ENCODE measurements at regions not wholly inside any gene's neighbourhood (a gene's known extent, or its start where the extent isn't known, plus 50 kb on each side); places are given as distances from the start of the nearest gene placed in this dataset.

DNA sequence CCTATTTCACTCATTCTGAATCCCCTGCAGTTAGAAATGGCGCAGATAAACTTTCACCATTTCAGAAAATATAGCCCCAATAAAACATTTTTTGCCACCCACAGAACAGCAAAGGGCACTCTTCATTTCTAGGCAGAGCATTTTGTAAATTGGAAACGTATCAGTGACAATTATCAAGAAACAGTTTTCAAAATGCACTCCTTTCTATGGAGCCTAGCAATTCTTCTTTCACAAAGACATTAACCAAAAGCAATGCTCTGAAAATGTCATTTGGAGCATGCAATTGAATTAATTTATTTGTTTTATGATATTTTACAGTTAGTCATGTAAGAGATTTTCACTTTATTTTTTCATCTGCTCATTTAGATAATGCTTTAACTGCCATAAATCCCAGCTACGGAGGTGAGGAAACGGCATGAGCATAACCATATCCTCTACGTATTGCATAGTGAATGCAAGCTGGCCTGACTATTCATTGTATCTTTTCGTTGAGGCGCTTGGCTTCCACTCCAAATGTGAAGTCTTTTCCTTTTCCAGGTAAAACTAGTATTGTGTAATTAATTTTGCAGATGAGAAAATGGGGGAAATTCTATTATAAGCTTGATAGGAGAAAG lies 813.4 kb downstream of the C6orf118 start:
- H3K27ac Mint-ChIP-seq = no peak overlapping the region
- WGBS (ENCODE audit: extremely low coverage, insufficient read length, low lambda C conversion rate) = no CpG with 5 or more reads among the region's 7 CpGs

More for the DNA sequence above, 813.4 kb downstream of the C6orf118 start:
- Histone ChIP-seq H2AK5ac (ENCODE audit: insufficient read length, low read length) (no peak overlapping the region), H3K9ac (ENCODE audit: extremely low read depth, insufficient read length, low read length) (no peak overlapping the region), H3K9me3 (ENCODE audit: control insufficient read depth, low read depth, low read length) (no peaks in the 10 kb centered on the region), H2BK120ac (ENCODE audit: low read depth, low read length, poor library complexity, severe bottlenecking) (no peak overlapping the region), H3K23ac (ENCODE audit: insufficient read length, low read depth, low read length) (no peak overlapping the region), H2BK20ac (ENCODE audit: low read depth, low read length, poor library complexity, severe bottlenecking) (no peak overlapping the region), H4K91ac (ENCODE audit: insufficient read length, low read depth, low read length) (no peak overlapping the region), H3K14ac (ENCODE audit: insufficient read depth, low read length) (no peak overlapping the region), H3K4me1 (ENCODE audit: insufficient read depth, low read length) (no peaks in the 10 kb centered on the region), H3T11ph (ENCODE audit: low read length) (no peak overlapping the region), H3K79me2 (ENCODE audit: insufficient read depth, low read length) (no peaks in the 10 kb centered on the region), H3K27ac (ENCODE audit: insufficient read length, low read depth, low read length) (no peak overlapping the region), H3K79me1 (ENCODE audit: insufficient read depth, low read depth, low read length, poor library complexity, severe bottlenecking) (no peaks in the 10 kb centered on the region), H4K5ac (ENCODE audit: insufficient read length, low read depth, low read length) (no peak overlapping the region), H3K23me2 (ENCODE audit: insufficient read length, low read depth, low read length, poor library complexity, severe bottlenecking) (no peaks in the 10 kb centered on the region), H3K56ac (ENCODE audit: insufficient read length, low read depth, low read length) (no peak overlapping the region), H4K8ac (replicated peaks; ENCODE audit: insufficient read length, low read depth, low read length) (no peak overlapping the region), H2BK5ac (ENCODE audit: insufficient read length, low read length) (no peak overlapping the region), H3K4me2 (ENCODE audit: insufficient read depth, insufficient read length, low read length) (no peak overlapping the region), H2BK12ac (ENCODE audit: insufficient read length, low read depth, low read length) (no peak overlapping the region), H3K4ac (ENCODE audit: low read depth, low read length) (no peak overlapping the region), H4K20me1 (ENCODE audit: control insufficient read depth, insufficient read depth, insufficient read length) (no peaks in the 10 kb centered on the region), H3K18ac (ENCODE audit: insufficient read length, low read depth, low read length) (no peak overlapping the region), H2BK15ac (ENCODE audit: low read depth, low read length) (no peak overlapping the region), H3K27me3 (ENCODE audit: insufficient read depth, low read length) (no peaks in the 10 kb centered on the region), H2AFZ (ENCODE audit: low read length) (no peak overlapping the region)
- no peak for DNase-seq
- Mint-ChIP-seq H3K4me3 (no peak overlapping the region), H3K4me1 (peaks cover 5% of the 10 kb centered on the region in 2 experiments), H3K36me3 (ENCODE audit: insufficient read depth in 1 of 3, low read depth in 3 of 3) (peaks cover 0 to 12% (median 5%) of the 10 kb centered on the region in 3 experiments; a peak in 3 of 7 replicates), H3K27me3 (ENCODE audit: low read depth) (no peaks in the 10 kb centered on the region), H3K9me3 (peaks cover 0 to 7% of the 10 kb centered on the region in 2 experiments; a peak in 2 of 5 replicates)
- TF ChIP-seq, protein P1, sequence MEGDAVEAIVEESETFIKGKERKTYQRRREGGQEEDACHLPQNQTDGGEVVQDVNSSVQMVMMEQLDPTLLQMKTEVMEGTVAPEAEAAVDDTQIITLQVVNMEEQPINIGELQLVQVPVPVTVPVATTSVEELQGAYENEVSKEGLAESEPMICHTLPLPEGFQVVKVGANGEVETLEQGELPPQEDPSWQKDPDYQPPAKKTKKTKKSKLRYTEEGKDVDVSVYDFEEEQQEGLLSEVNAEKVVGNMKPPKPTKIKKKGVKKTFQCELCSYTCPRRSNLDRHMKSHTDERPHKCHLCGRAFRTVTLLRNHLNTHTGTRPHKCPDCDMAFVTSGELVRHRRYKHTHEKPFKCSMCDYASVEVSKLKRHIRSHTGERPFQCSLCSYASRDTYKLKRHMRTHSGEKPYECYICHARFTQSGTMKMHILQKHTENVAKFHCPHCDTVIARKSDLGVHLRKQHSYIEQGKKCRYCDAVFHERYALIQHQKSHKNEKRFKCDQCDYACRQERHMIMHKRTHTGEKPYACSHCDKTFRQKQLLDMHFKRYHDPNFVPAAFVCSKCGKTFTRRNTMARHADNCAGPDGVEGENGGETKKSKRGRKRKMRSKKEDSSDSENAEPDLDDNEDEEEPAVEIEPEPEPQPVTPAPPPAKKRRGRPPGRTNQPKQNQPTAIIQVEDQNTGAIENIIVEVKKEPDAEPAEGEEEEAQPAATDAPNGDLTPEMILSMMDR (conservative IDR thresholded peaks at IDR 0.05) = no peak

Data from H9 (cell line).